ENCODE measurements at regions not wholly inside any gene's neighbourhood (a gene's known extent, or its start where the extent isn't known, plus 50 kb on each side); places are given as distances from the start of the nearest gene placed in this dataset.

DNA sequence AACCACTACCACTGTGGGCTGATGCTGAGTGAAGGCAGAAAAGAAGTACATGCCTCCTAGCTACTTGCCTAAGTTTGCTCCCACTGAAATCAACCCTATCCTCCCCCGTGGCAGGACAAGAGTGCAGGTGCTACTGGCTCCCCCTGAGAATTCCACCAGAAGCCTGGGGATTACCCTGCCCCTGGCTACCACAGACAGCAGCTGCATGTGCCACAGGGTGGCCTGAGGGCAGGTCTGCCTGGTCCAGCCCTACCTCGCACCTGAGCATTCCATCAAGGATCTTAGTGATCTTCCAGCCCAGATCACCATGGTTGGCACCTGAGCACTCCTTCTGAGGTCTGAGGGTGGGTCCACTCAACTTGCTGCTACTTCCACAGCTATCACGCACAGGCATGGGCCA is 176.4 kb upstream of the SMIM30 start:
- TF ChIP-seq POLR2A (IDR thresholded peaks at IDR 0.05; ENCODE audit: low read length): no peak
- no peak for TF ChIP-seq GATA1 (IDR thresholded peaks at IDR 0.05; ENCODE audit: low read depth, low read length)
